Transverse colon (tissue), 4 donors: ENCODE measurements at regions not wholly inside any gene's neighbourhood (a gene's known extent, or its start where the extent isn't known, plus 50 kb on each side); places are given as distances from the start of the nearest gene placed in this dataset.

Experiments used
- DNase-seq: peaks from one replicate; pipeline ENCODE4 v3.0.0-alpha.2; 2019
- H3K27ac ChIP-seq, 4 donors: fragments of 200-600 bp; sonication (generic); 2 replicates each; pipeline ENCODE4 v1.5.1; 2016 to 2018; ENCODE audit warnings: inconsistent platforms in 4 of 4
- H3K27me3 ChIP-seq: fragments of 200-600 bp; sonication (generic); 2 replicates; pipeline ENCODE4 v1.5.1; 2017; ENCODE audit warnings: inconsistent platforms
- H3K36me3 ChIP-seq, 4 donors: fragments of 200-600 bp; sonication (generic); 2 replicates each; pipeline ENCODE4 v1.5.1; 2017 to 2019; ENCODE audit warnings: inconsistent platforms in 4 of 4
- H3K4me1 ChIP-seq, 4 donors: fragments of 200-600 bp; sonication (generic); 2 replicates each; pipeline ENCODE4 v1.5.1; 2017 to 2020; ENCODE audit warnings: inconsistent platforms in 4 of 4
- H3K4me3 ChIP-seq, 4 donors: fragments of 200-600 bp; sonication (generic); 1 replicate in 1 of 4; 2 replicates in 3 of 4; pipeline versions ENCODE4 v1.5.1 to v1.6.1; 2017 to 2019; ENCODE audit warnings: inconsistent platforms in 4 of 4
- H3K9me3 ChIP-seq, 2 donors: fragments of 200-600 bp; sonication (generic); 2 replicates each; pipeline ENCODE4 v1.5.1; 2017 to 2019; ENCODE audit warnings: inconsistent platforms in 2 of 2
- EP300 ChIP-seq: sonication (generic); formaldehyde crosslinking; IDR thresholded peaks from one replicate; pipeline ENCODE4 v1.6.1; 2017; ENCODE audit warnings: antibody characterized with exemption, low read depth
- POLR2A ChIP-seq: fragments of 450-650 bp; IDR thresholded peaks from one replicate; pipeline ENCODE4 v1.6.1; 2016; ENCODE audit warnings: antibody characterized with exemption, mild to moderate bottlenecking, moderate library complexity
- POLR2AphosphoS5 ChIP-seq, 3 donors: sonication (generic); formaldehyde crosslinking; IDR thresholded peaks; one replicate each; pipeline ENCODE4 v1.6.1; 2016; ENCODE audit warnings: antibody characterized with exemption in 3 of 3
- WGBS, 2 donors: methylation state at CpG; one replicate each; pipeline ENCODE4 v1.1.5; 2018; ENCODE audit warnings: low coverage in 1 of 2; 5-methylcytosine and 5-hydroxymethylcytosine counted together
- in situ Hi-C, 4 donors: fragments of 200-750 bp; cut with MboI; loops; one replicate each; pipeline versions ENCODE4 v1.15.0 to v1.15.1; 2017; ENCODE audit warnings: low sequenced_read_pairs in 3 of 4, low pct_ligation_motif_present in 1 of 4, low pct_unique_long_range_greater_than_20kb in 1 of 4
- intact Hi-C: fragments of 100-400 bp; cut with DNase I; formaldehyde crosslinking; loops from one replicate; pipeline ENCODE4 v1.15.1; 2023; ENCODE audit warnings: low total_unique reads
- TF ChIP-seq, protein P1 (sequence below), 5 experiments: fragments of 200-600 bp in 3 of 5; fragments of 450-650 bp in 2 of 5; sonication (generic) in 3 of 5; IDR thresholded peaks; 1 replicate in 2 of 5; 2 replicates in 3 of 5; pipeline ENCODE4 v1.5.1; 2016 to 2017; ENCODE audit warnings: antibody characterized with exemption in 5 of 5, inconsistent platforms in 3 of 5, mild to moderate bottlenecking in 2 of 5, moderate library complexity in 1 of 5

DNA sequence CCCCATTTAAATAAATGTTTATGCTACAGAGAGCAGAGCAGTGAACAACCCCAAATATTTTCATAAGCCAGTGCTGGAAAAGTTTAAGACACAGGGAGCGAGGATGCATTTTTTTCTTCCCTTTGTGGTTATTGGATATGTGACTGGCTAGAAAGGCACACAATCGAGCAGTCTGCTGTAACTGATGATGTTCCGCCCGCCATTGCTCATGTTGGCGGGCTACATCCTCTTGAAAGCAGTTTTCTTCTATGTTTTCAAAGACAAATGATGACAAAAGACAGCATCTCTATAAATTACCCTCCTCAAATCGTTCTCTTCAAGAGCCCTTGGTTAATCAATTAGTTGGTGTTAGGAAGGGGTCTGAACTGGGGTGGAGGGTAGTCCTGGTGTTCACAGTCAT is 269.8 kb downstream of the SKAP2 start:
- in situ Hi-C loops: no loop called here

DNA sequence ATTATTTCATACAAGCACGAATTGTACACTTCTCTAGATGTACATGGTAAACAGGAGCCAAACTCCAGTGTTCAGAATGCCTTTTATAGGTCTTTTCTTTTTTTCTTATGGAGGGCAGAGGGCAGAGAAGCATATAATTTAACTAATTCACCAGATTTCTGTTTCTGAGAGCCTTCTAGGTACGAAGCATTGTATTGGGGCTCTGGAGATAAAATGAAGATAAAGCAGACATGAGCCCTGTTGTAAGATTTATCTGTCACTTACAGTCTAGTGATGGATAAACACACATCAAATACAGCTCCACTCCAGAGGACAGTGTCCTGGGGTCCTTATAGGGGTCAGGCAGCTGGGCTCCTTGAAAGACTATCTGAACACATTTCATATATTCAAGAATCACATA is 265.5 kb downstream of the SKAP2 start:
- TF ChIP-seq POLR2AphosphoS5 (IDR thresholded peaks at IDR 0.05): no peak
- no peak for TF ChIP-seq POLR2A
- TF ChIP-seq EP300: no peak
- TF ChIP-seq, protein P1, sequence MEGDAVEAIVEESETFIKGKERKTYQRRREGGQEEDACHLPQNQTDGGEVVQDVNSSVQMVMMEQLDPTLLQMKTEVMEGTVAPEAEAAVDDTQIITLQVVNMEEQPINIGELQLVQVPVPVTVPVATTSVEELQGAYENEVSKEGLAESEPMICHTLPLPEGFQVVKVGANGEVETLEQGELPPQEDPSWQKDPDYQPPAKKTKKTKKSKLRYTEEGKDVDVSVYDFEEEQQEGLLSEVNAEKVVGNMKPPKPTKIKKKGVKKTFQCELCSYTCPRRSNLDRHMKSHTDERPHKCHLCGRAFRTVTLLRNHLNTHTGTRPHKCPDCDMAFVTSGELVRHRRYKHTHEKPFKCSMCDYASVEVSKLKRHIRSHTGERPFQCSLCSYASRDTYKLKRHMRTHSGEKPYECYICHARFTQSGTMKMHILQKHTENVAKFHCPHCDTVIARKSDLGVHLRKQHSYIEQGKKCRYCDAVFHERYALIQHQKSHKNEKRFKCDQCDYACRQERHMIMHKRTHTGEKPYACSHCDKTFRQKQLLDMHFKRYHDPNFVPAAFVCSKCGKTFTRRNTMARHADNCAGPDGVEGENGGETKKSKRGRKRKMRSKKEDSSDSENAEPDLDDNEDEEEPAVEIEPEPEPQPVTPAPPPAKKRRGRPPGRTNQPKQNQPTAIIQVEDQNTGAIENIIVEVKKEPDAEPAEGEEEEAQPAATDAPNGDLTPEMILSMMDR (IDR thresholded peaks at IDR 0.05): no peak
- Histone ChIP-seq H3K27me3 (no peaks in the 10 kb centered on the region), H3K36me3 (no peaks in the 10 kb centered on the region), H3K4me3 (no peak overlapping the region), H3K27ac (no peak overlapping the region), H3K9me3 (no peaks in the 10 kb centered on the region), H3K4me1 (no peaks in the 10 kb centered on the region)
- 76 to 85% methylated on average over 2 of the region's 2 CpGs for WGBS, 2 donors
- intact Hi-C loops (no loop called here), in situ Hi-C loops (no loop called here)
- DNase-seq: no peak

More for the DNA sequence above, 269.8 kb downstream of the SKAP2 start:
- H3K36me3 ChIP-seq: no peaks in the 10 kb centered on the region
- intact Hi-C loops: no loop called here
- no peaks in the 10 kb centered on the region for H3K27me3 ChIP-seq
- TF ChIP-seq EP300 (no peak), POLR2A (no peak), POLR2AphosphoS5 (IDR thresholded peaks at IDR 0.05) (no peak)
- TF ChIP-seq, protein P1 (IDR thresholded peaks at IDR 0.05): no peak
- no peak overlapping the region for H3K27ac ChIP-seq
- no peak overlapping the region for H3K4me3 ChIP-seq
- H3K4me1 ChIP-seq: no peaks in the 10 kb centered on the region
- 78 to 83% methylated on average over 1 to 6 of the region's 6 CpGs for WGBS, 2 donors
- DNase-seq: no peak
- H3K9me3 ChIP-seq: no peaks in the 10 kb centered on the region

DNA sequence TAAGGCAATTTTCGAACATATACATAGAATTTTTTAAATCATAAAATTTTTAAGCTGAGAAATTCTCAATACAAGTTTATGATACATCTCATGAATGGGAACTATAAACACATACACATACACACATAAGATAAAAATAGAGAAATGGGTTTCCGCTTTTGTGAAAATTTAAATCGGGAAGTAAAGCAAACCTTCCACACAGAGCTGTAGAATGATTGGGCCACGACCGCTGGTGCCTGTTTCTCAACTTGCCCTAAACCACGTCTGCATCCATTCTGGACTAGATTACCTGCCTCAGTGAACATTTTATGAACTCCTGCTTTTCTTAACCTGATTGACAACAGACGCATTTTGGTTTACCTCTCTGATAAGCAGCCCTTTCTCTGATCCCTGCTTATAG is 264.4 kb downstream of the SKAP2 start:
- Histone ChIP-seq H3K9me3 (no peaks in the 10 kb centered on the region), H3K27ac (no peak overlapping the region), H3K4me3 (no peak overlapping the region), H3K4me1 (no peaks in the 10 kb centered on the region), H3K27me3 (no peaks in the 10 kb centered on the region), H3K36me3 (no peaks in the 10 kb centered on the region)
- in situ Hi-C loops (no loop called here), intact Hi-C loops (no loop called here)
- no peak for DNase-seq
- TF ChIP-seq, protein P1 (IDR thresholded peaks at IDR 0.05): no peak
- TF ChIP-seq POLR2A (no peak), POLR2AphosphoS5 (IDR thresholded peaks at IDR 0.05) (no peak), EP300 (no peak)
- WGBS, 2 donors: 92 to 95% methylated on average over 7 of the region's 7 CpGs

DNA sequence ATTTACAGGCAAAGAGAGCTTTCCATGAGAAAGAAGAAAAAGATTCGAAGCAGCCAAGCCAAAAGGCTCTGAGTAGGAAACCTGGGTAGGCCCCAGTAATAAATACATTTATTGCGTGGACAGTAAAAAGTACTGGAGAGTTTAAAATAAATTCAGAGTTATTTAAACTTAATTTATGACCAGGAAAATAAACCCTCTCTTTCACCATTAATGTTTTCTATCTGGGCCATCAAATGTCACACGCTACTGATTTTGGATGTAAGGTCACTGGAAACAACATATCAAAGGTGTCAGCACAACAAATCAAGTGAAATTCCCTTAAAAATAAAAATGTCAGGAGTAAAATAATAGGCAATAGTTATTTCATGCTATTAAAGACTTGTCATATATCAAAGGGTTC is 264.0 kb downstream of the SKAP2 start:
- Histone ChIP-seq H3K4me1 (no peaks in the 10 kb centered on the region), H3K4me3 (no peak overlapping the region), H3K27ac (no peak overlapping the region), H3K9me3 (no peaks in the 10 kb centered on the region), H3K27me3 (no peaks in the 10 kb centered on the region), H3K36me3 (no peaks in the 10 kb centered on the region)
- intact Hi-C loops: no loop called here
- no peak for DNase-seq
- TF ChIP-seq, protein P1 (IDR thresholded peaks at IDR 0.05): no peak
- no peak for TF ChIP-seq EP300
- no peak for TF ChIP-seq POLR2A
- no peak for TF ChIP-seq POLR2AphosphoS5 (IDR thresholded peaks at IDR 0.05)
- whole genome bisulfite sequencing, 2 donors: 72 to 91% methylated on average over 3 of the region's 3 CpGs
- in situ Hi-C loops: no loop called here
